GM19452 (cell line): ENCODE measurements at regions not wholly inside any gene's neighbourhood (a gene's known extent, or its start where the extent isn't known, plus 50 kb on each side); places are given as distances from the start of the nearest gene placed in this dataset.

Experiments
- ATAC-seq: cut with Tn5 transposase; IDR thresholded peaks from one replicate; pipeline ENCODE4 v1.9.1; 2021; ENCODE audit not compliant: unreplicated experiment

GRCh38 chr1:219120624-219121544, 52.8 kb upstream of the LYPLAL1 start:
- ATAC-seq: no peak

- no peak for ATAC-seq
Measured at GRCh38 chr1:219121679-219122078, 52.0 kb upstream of the LYPLAL1 start.

- no peak for ATAC-seq
Measured at GRCh38 chr1:219123036-219123435, 50.6 kb upstream of the LYPLAL1 start.
